GM21423 (cell line): ENCODE measurements at regions not wholly inside any gene's neighbourhood (a gene's known extent, or its start where the extent isn't known, plus 50 kb on each side); places are given as distances from the start of the nearest gene placed in this dataset.
"Not testable (repeated sequence)": the region's sequence is repeated elsewhere in the genome, so short reads cannot be mapped to it uniquely, and the experiment has no call there.

Experiments
- ATAC-seq: cut with Tn5 transposase; IDR thresholded peaks from one replicate; pipeline ENCODE4 v1.9.1; 2021; ENCODE audit warnings: mild to moderate bottlenecking, moderate library complexity; ENCODE audit not compliant: unreplicated experiment

- ATAC-seq: no peak
Measured at GRCh38 chr7:124643311-124643811, 122.2 kb downstream of the GPR37 start.

- peak; percentile 52 for ATAC-seq
Measured at GRCh38 chr7:124635416-124635815, 130.2 kb downstream of the GPR37 start.

GRCh38 chr7:124633740-124634139 is 131.9 kb downstream of the GPR37 start:
- ATAC-seq: no peak

- ATAC-seq: no peak
Measured at GRCh38 chr7:124630395-124630794, 135.2 kb downstream of the GPR37 start.

- ATAC-seq: no peak
Measured at GRCh38 chr7:124618871-124619270, 146.7 kb downstream of the GPR37 start.

GRCh38 chr7:124618051-124618450 is 147.5 kb downstream of the GPR37 start:
- ATAC-seq: not testable (repeated sequence)

- ATAC-seq: no peak
Measured at GRCh38 chr7:124603066-124603465, 162.5 kb downstream of the GPR37 start.

- ATAC-seq: no peak
Measured at GRCh38 chr7:124597509-124597908, 168.1 kb downstream of the GPR37 start.

GRCh38 chr7:124596881-124597280 is 168.7 kb downstream of the GPR37 start:
- no peak for ATAC-seq

- ATAC-seq: no peak
Measured at GRCh38 chr7:124590814-124591213, 174.8 kb downstream of the GPR37 start.

- ATAC-seq: no peak
Measured at GRCh38 chr7:124577256-124577655, 188.3 kb downstream of the GPR37 start.

GRCh38 chr7:124575176-124575575 is 190.4 kb downstream of the GPR37 start:
- ATAC-seq: no peak

- no peak for ATAC-seq
Measured at GRCh38 chr7:124570558-124570957, 195.0 kb downstream of the GPR37 start.

GRCh38 chr7:124566583-124566982 is 199.0 kb downstream of the GPR37 start:
- no peak for ATAC-seq

- no peak for ATAC-seq
Measured at GRCh38 chr7:124557587-124557986, 208.0 kb downstream of the GPR37 start.

GRCh38 chr7:124557101-124557500 is 208.5 kb downstream of the GPR37 start:
- no peak for ATAC-seq

GRCh38 chr7:124553502-124553901 is 212.1 kb downstream of the GPR37 start:
- ATAC-seq: no peak

- no peak for ATAC-seq
Measured at GRCh38 chr7:124552217-124552616, 213.4 kb downstream of the GPR37 start.

GRCh38 chr7:124550036-124550435 is 215.6 kb downstream of the GPR37 start:
- no peak for ATAC-seq

- ATAC-seq: no peak
Measured at GRCh38 chr7:124542476-124542875, 223.1 kb downstream of the GPR37 start.

- ATAC-seq: no peak
Measured at GRCh38 chr7:124536156-124536762, 229.3 kb downstream of the GPR37 start.

GRCh38 chr7:124532166-124532565 is 233.4 kb downstream of the GPR37 start:
- ATAC-seq: no peak

- no peak for ATAC-seq
Measured at GRCh38 chr7:124516911-124517310, 248.7 kb downstream of the GPR37 start.
